OCI-LY1 (cell line): ENCODE measurements at regions not wholly inside any gene's neighbourhood (a gene's known extent, or its start where the extent isn't known, plus 50 kb on each side); places are given as distances from the start of the nearest gene placed in this dataset.

Experiments used
- H2AFZ ChIP-seq: fragments of 200-600 bp; sonication (generic), shearing (Covaris generic); 2 replicates; pipeline ENCODE4 v1.6.0; 2014; ENCODE audit warnings: antibody characterized with exemption, mild to moderate bottlenecking, low read length
- H3F3A ChIP-seq: fragments of 200-600 bp; sonication (generic), shearing (Covaris generic); 2 replicates; pipeline ENCODE4 v1.6.0; 2014; ENCODE audit warnings: mild to moderate bottlenecking, antibody characterized with exemption, low read length, moderate library complexity; ENCODE audit not compliant: insufficient read depth
- H3K27ac ChIP-seq: fragments of 200-600 bp; sonication (generic); 2 replicates; pipeline ENCODE4 v1.5.1; 2014; ENCODE audit warnings: low read length, mixed run types, mild to moderate bottlenecking, low read depth; ENCODE audit not compliant: poor library complexity, severe bottlenecking
- H3K27me3 ChIP-seq: fragments of 200-600 bp; sonication (generic); 2 replicates; pipeline ENCODE4 v1.6.0; 2014; ENCODE audit warnings: antibody characterized with exemption, mild to moderate bottlenecking, low read length, moderate library complexity; ENCODE audit not compliant: insufficient read depth
- H3K36me3 ChIP-seq: fragments of 200-600 bp; sonication (generic); 2 replicates; pipeline ENCODE4 v1.6.1; 2014; ENCODE audit warnings: mild to moderate bottlenecking, antibody characterized with exemption, low read length, moderate library complexity, mixed read lengths; ENCODE audit not compliant: insufficient read depth
- H3K4me1 ChIP-seq: fragments of 200-600 bp; sonication (generic); 2 replicates; pipeline ENCODE4 v1.5.1; 2014; ENCODE audit warnings: mild to moderate bottlenecking, low read length, moderate library complexity; ENCODE audit not compliant: insufficient read depth, severe bottlenecking
- H3K4me2 ChIP-seq: fragments of 200-600 bp; sonication (generic), shearing (Covaris generic); 2 replicates; pipeline ENCODE4 v1.6.1; 2014; ENCODE audit warnings: low read length
- H3K4me3 ChIP-seq: fragments of 200-600 bp; sonication (generic); 2 replicates; pipeline ENCODE4 v1.5.1; 2014; ENCODE audit warnings: low read length, low read depth, mild to moderate bottlenecking, mixed read lengths; ENCODE audit not compliant: poor library complexity, severe bottlenecking
- H3K79me2 ChIP-seq: fragments of 200-600 bp; shearing (Covaris generic); 2 replicates; pipeline ENCODE4 v1.6.1; 2016; ENCODE audit warnings: mixed run types, low read length, mixed read lengths; ENCODE audit not compliant: insufficient read depth
- H3K9ac ChIP-seq: fragments of 200-600 bp; sonication (generic), shearing (Covaris generic); 2 replicates; pipeline ENCODE4 v1.6.1; 2014; ENCODE audit warnings: mild to moderate bottlenecking, low read length, mixed read lengths
- H3K9me2 ChIP-seq: fragments of 200-600 bp; sonication (generic), shearing (Covaris generic); 2 replicates; pipeline ENCODE4 v1.6.1; 2014; ENCODE audit warnings: low read depth, mild to moderate bottlenecking, low read length, mixed read lengths
- H3K9me3 ChIP-seq: fragments of 200-600 bp; shearing (Covaris generic); 2 replicates; pipeline ENCODE4 v1.6.1; 2014; ENCODE audit warnings: low read length, mixed read lengths
- H4K20me1 ChIP-seq: fragments of 200-600 bp; sonication (generic), shearing (Covaris generic); 2 replicates; pipeline ENCODE4 v1.6.0; 2016; ENCODE audit warnings: mild to moderate bottlenecking, low read length; ENCODE audit not compliant: insufficient read depth
- EZH2 ChIP-seq: fragments of 200-600 bp; sonication (generic), shearing (Covaris generic); IDR thresholded peaks from 2 replicates; pipeline ENCODE4 v1.8.0; 2017; ENCODE audit warnings: borderline replicate concordance, mixed run types, mild to moderate bottlenecking, antibody characterized with exemption, low read length, moderate library complexity, mixed read lengths
- TF ChIP-seq, protein P1 (sequence below): fragments of 200-600 bp; sonication (generic), shearing (Covaris generic); IDR thresholded peaks from 2 replicates; pipeline ENCODE4 v1.5.1; 2017; ENCODE audit warnings: mild to moderate bottlenecking, antibody characterized with exemption, low read length, moderate library complexity, mixed read lengths

DNA sequence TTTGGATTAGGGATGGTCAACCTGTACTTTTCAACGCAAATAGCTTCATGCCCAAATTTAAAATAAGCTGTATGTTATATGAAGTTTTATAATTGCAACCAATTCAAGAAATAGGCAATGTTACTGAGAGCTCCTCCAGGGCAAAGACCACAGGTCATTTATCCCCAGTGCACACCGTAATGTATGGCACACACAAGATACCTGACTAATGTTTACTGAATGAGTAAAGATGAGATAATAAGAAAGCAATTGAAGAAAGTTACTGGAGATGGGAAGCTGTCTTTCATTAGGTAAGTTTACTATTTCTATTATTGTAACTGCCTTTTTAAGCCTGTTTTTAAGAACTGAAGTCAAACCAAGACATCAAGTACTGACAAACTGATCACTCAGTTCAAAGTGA, 184.5 kb upstream of the VRK2 start:
- H3K27ac ChIP-seq = no peak overlapping the region

DNA sequence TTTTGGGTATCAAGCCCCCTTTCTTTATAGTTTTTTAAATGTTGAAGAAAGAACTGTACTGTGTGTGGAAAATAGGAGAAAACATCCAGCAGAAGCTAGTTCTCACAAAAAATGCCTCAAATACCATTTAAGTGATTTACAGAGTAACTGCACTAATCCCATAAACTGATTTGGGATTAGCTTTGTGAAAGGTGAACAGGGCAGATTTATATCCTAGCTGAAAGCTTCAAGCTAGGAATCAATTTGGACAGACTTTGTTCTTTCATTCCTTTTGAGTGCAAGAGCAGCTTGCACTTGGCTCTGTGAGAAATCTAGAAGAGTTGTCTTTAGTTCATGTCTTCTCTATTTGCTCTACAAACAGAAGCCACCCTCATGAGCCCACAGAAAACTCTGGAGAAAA, 183.9 kb upstream of the VRK2 start:
- Histone ChIP-seq H3K27me3 (no peaks in the 10 kb centered on the region), H3K9ac (no peak overlapping the region), H3K9me3 (no peaks in the 10 kb centered on the region), H4K20me1 (no peaks in the 10 kb centered on the region), H3K4me2 (no peak overlapping the region), H3K9me2 (no peaks in the 10 kb centered on the region), H3K36me3 (no peaks in the 10 kb centered on the region), H3K4me1 (no peaks in the 10 kb centered on the region), H2AFZ (no peak overlapping the region), H3F3A (no peaks in the 10 kb centered on the region), H3K27ac (no peak overlapping the region), H3K79me2 (no peaks in the 10 kb centered on the region), H3K4me3 (no peak overlapping the region)
- no peak for TF ChIP-seq EZH2
- TF ChIP-seq, protein P1, sequence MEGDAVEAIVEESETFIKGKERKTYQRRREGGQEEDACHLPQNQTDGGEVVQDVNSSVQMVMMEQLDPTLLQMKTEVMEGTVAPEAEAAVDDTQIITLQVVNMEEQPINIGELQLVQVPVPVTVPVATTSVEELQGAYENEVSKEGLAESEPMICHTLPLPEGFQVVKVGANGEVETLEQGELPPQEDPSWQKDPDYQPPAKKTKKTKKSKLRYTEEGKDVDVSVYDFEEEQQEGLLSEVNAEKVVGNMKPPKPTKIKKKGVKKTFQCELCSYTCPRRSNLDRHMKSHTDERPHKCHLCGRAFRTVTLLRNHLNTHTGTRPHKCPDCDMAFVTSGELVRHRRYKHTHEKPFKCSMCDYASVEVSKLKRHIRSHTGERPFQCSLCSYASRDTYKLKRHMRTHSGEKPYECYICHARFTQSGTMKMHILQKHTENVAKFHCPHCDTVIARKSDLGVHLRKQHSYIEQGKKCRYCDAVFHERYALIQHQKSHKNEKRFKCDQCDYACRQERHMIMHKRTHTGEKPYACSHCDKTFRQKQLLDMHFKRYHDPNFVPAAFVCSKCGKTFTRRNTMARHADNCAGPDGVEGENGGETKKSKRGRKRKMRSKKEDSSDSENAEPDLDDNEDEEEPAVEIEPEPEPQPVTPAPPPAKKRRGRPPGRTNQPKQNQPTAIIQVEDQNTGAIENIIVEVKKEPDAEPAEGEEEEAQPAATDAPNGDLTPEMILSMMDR = no peak

More for the DNA sequence above, 184.5 kb upstream of the VRK2 start:
- no peaks in the 10 kb centered on the region for H3K9me3 ChIP-seq
- no peak overlapping the region for H2AFZ ChIP-seq
- no peaks in the 10 kb centered on the region for H4K20me1 ChIP-seq
- no peaks in the 10 kb centered on the region for H3F3A ChIP-seq
- H3K79me2 ChIP-seq = no peaks in the 10 kb centered on the region
- H3K4me1 ChIP-seq = no peaks in the 10 kb centered on the region
- no peaks in the 10 kb centered on the region for H3K27me3 ChIP-seq
- H3K9ac ChIP-seq = no peak overlapping the region
- no peaks in the 10 kb centered on the region for H3K9me2 ChIP-seq
- no peaks in the 10 kb centered on the region for H3K36me3 ChIP-seq
- H3K4me3 ChIP-seq = no peak overlapping the region
- H3K4me2 ChIP-seq = no peak overlapping the region
- TF ChIP-seq EZH2 = no peak
- TF ChIP-seq, protein P1 = no peak

DNA sequence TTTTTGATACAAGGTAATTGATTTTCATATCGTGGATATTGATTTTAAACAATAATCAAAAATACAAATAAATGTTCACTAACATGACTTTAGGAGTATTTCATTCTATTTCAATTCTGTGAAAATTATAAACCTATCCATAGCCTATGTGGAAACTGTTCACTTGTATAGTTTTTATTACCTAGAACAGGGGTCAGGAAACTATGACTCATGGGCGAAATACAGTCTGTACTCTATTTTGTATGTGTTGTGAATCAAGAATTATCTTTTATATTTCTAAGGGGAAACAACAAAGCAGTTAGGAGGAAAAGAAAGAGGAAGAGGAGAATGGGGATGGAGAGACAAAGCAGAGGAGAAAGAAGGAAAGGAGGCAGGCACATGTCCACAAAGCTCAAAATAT, 181.7 kb upstream of the VRK2 start:
- H3K27ac ChIP-seq = no peak overlapping the region
- no peak for TF ChIP-seq EZH2
- TF ChIP-seq, protein P1 = no peak
- no peaks in the 10 kb centered on the region for H3K79me2 ChIP-seq
- H3K4me2 ChIP-seq = no peak overlapping the region
- no peaks in the 10 kb centered on the region for H3K9me3 ChIP-seq
- H3F3A ChIP-seq = no peaks in the 10 kb centered on the region
- no peak overlapping the region for H3K4me3 ChIP-seq
- no peaks in the 10 kb centered on the region for H4K20me1 ChIP-seq
- no peaks in the 10 kb centered on the region for H3K27me3 ChIP-seq
- H2AFZ ChIP-seq = no peak overlapping the region
- H3K36me3 ChIP-seq = no peaks in the 10 kb centered on the region
- H3K4me1 ChIP-seq = no peaks in the 10 kb centered on the region
- H3K9me2 ChIP-seq = no peaks in the 10 kb centered on the region
- no peak overlapping the region for H3K9ac ChIP-seq
